GM23338 (cell line): ENCODE measurements at regions not wholly inside any gene's neighbourhood (a gene's known extent, or its start where the extent isn't known, plus 50 kb on each side); places are given as distances from the start of the nearest gene placed in this dataset.

Source experiments
- ATAC-seq: fragments of 200-7000 bp; cut with Tn5 transposase; 3 replicates; pipeline ENCODE4 v1.9.1; 2020
- DNase-seq: peaks from one replicate; pipeline ENCODE4 v3.0.0-alpha.2; 2015; ENCODE audit warnings: low spot score
- H2AFZ ChIP-seq: fragments of 200-600 bp; sonication (generic); 2 replicates; pipeline ENCODE4 v1.8.0; 2016; ENCODE audit warnings: antibody characterized with exemption, mild to moderate bottlenecking, moderate library complexity
- H3F3A ChIP-seq: fragments of 200-600 bp; sonication (generic); replicated peaks from 2 replicates; pipeline ENCODE4 v1.8.0; 2017; ENCODE audit warnings: antibody characterized with exemption, mixed run types, low read depth
- H3K27ac ChIP-seq: fragments of 200-600 bp; sonication (generic); 2 replicates; pipeline ENCODE4 v1.6.1; 2016; ENCODE audit warnings: low read depth
- H3K27me3 ChIP-seq: fragments of 200-600 bp; sonication (generic); 2 replicates; pipeline ENCODE4 v1.8.0; 2016; ENCODE audit warnings: mild to moderate bottlenecking, mixed run types, moderate library complexity; ENCODE audit not compliant: insufficient read depth
- H3K36me3 ChIP-seq: fragments of 200-600 bp; sonication (generic); 2 replicates; pipeline ENCODE4 v1.8.0; 2016; ENCODE audit warnings: mild to moderate bottlenecking; ENCODE audit not compliant: insufficient read depth
- H3K4me1 ChIP-seq: fragments of 200-600 bp; sonication (generic); 2 replicates; pipeline ENCODE4 v1.8.0; 2016; ENCODE audit warnings: mild to moderate bottlenecking, moderate library complexity; ENCODE audit not compliant: insufficient read depth
- H3K4me2 ChIP-seq: fragments of 200-600 bp; sonication (generic); 2 replicates; pipeline ENCODE4 v1.7.1; 2017; ENCODE audit warnings: mixed run types
- H3K4me3 ChIP-seq: fragments of 200-600 bp; sonication (generic); 2 replicates; pipeline ENCODE4 v1.6.1; 2016; ENCODE audit warnings: mixed run types
- H3K79me2 ChIP-seq: fragments of 200-600 bp; sonication (generic); replicated peaks from 2 replicates; pipeline ENCODE4 v1.8.0; 2017; ENCODE audit warnings: mild to moderate bottlenecking; ENCODE audit not compliant: insufficient read depth
- H3K9me2 ChIP-seq: fragments of 200-600 bp; sonication (generic); 2 replicates; pipeline ENCODE4 v1.8.0; 2017; ENCODE audit not compliant: insufficient read depth
- H4K20me1 ChIP-seq: fragments of 200-600 bp; sonication (generic); replicated peaks from 2 replicates; pipeline ENCODE4 v1.8.0; 2017; ENCODE audit warnings: mild to moderate bottlenecking; ENCODE audit not compliant: insufficient read depth
- H3K27ac Mint-ChIP-seq: 2 replicates; pipeline ENCODE4 v1.8.0; 2020; ENCODE audit warnings: inconsistent platforms, mild to moderate bottlenecking, moderate library complexity, mixed read lengths
- H3K27me3 Mint-ChIP-seq: 3 replicates; pipeline ENCODE4 v1.8.0; 2022; ENCODE audit warnings: low read depth, mild to moderate bottlenecking, moderate library complexity, mixed read lengths, inconsistent platforms; ENCODE audit not compliant: insufficient read depth, poor library complexity
- H3K36me3 Mint-ChIP-seq: 3 replicates; pipeline ENCODE4 v1.8.0; 2021; ENCODE audit warnings: low read depth, mild to moderate bottlenecking, inconsistent platforms, moderate library complexity, mixed read lengths
- H3K4me1 Mint-ChIP-seq: 3 replicates; pipeline ENCODE4 v1.8.0; 2020; ENCODE audit warnings: mild to moderate bottlenecking, inconsistent platforms, mixed read lengths
- H3K4me3 Mint-ChIP-seq: 3 replicates; pipeline ENCODE4 v1.8.0; 2021; ENCODE audit warnings: moderate library complexity, mild to moderate bottlenecking, inconsistent platforms, mixed read lengths
- H3K9me3 Mint-ChIP-seq: 3 replicates; pipeline ENCODE4 v1.8.0; 2020; ENCODE audit warnings: moderate library complexity, mild to moderate bottlenecking, inconsistent platforms, mixed read lengths
- CREB1 ChIP-seq: fragments of 250-450 bp; sonication (Bioruptor Pico); IDR thresholded peaks from 2 replicates; pipeline ENCODE4 v1.5.0; 2020; ENCODE audit warnings: low read depth, mild to moderate bottlenecking, moderate library complexity
- EZH2 ChIP-seq: fragments of 200-600 bp; sonication (generic); IDR thresholded peaks from one replicate; pipeline ENCODE4 v1.8.0; 2017; ENCODE audit warnings: antibody characterized with exemption, mild to moderate bottlenecking, low read depth; ENCODE audit not compliant: unreplicated experiment
- EZH2phosphoT487 ChIP-seq: fragments of 200-600 bp; sonication (generic); IDR thresholded peaks from one replicate; pipeline ENCODE4 v1.8.1; 2018; ENCODE audit warnings: antibody characterized with exemption; ENCODE audit not compliant: unreplicated experiment
- NANOG ChIP-seq: IDR thresholded peaks from 2 replicates; pipeline ENCODE4 v1.6.1; 2016; ENCODE audit warnings: antibody characterized with exemption, borderline replicate concordance
- POLR2AphosphoS5 ChIP-seq: IDR thresholded peaks from 2 replicates; pipeline ENCODE4 v1.6.1; 2016; ENCODE audit warnings: antibody characterized with exemption, low read depth
- STAT1 ChIP-seq: IDR thresholded peaks from one replicate; pipeline ENCODE4 v1.6.1; 2016; ENCODE audit warnings: antibody characterized with exemption; ENCODE audit not compliant: unreplicated experiment
- ZNF331 ChIP-seq: fragments of 250-450 bp; sonication (Bioruptor Pico); IDR thresholded peaks from 2 replicates; pipeline ENCODE4 v1.5.0; 2020; ENCODE audit warnings: low read depth, mild to moderate bottlenecking, moderate library complexity
- TF ChIP-seq, protein P1 (sequence below): fragments of 250-450 bp; sonication (Bioruptor Pico); IDR thresholded peaks from 2 replicates; pipeline ENCODE4 v1.5.0; 2020; ENCODE audit warnings: mild to moderate bottlenecking, moderate library complexity

DNA sequence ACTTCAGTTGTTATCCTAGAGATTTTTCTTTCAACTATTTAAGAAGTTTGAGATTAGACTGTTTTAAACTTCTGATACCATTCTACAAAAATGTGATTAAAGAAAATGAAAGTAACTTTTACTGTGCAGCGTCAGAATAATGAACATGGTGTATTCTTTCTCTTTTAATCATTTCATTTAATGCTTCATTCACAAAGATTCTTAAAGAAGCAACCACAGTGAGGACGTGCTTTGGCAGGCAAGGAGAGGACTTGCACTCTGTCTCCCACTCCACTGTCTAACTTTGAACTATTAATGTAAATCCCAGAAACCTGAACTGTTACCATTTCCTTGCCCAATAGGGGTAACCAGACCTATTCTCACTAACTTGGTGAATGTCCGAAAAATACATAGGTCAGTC is 137.0 kb downstream of the KCNRG start (continued):
- TF ChIP-seq, protein P1, sequence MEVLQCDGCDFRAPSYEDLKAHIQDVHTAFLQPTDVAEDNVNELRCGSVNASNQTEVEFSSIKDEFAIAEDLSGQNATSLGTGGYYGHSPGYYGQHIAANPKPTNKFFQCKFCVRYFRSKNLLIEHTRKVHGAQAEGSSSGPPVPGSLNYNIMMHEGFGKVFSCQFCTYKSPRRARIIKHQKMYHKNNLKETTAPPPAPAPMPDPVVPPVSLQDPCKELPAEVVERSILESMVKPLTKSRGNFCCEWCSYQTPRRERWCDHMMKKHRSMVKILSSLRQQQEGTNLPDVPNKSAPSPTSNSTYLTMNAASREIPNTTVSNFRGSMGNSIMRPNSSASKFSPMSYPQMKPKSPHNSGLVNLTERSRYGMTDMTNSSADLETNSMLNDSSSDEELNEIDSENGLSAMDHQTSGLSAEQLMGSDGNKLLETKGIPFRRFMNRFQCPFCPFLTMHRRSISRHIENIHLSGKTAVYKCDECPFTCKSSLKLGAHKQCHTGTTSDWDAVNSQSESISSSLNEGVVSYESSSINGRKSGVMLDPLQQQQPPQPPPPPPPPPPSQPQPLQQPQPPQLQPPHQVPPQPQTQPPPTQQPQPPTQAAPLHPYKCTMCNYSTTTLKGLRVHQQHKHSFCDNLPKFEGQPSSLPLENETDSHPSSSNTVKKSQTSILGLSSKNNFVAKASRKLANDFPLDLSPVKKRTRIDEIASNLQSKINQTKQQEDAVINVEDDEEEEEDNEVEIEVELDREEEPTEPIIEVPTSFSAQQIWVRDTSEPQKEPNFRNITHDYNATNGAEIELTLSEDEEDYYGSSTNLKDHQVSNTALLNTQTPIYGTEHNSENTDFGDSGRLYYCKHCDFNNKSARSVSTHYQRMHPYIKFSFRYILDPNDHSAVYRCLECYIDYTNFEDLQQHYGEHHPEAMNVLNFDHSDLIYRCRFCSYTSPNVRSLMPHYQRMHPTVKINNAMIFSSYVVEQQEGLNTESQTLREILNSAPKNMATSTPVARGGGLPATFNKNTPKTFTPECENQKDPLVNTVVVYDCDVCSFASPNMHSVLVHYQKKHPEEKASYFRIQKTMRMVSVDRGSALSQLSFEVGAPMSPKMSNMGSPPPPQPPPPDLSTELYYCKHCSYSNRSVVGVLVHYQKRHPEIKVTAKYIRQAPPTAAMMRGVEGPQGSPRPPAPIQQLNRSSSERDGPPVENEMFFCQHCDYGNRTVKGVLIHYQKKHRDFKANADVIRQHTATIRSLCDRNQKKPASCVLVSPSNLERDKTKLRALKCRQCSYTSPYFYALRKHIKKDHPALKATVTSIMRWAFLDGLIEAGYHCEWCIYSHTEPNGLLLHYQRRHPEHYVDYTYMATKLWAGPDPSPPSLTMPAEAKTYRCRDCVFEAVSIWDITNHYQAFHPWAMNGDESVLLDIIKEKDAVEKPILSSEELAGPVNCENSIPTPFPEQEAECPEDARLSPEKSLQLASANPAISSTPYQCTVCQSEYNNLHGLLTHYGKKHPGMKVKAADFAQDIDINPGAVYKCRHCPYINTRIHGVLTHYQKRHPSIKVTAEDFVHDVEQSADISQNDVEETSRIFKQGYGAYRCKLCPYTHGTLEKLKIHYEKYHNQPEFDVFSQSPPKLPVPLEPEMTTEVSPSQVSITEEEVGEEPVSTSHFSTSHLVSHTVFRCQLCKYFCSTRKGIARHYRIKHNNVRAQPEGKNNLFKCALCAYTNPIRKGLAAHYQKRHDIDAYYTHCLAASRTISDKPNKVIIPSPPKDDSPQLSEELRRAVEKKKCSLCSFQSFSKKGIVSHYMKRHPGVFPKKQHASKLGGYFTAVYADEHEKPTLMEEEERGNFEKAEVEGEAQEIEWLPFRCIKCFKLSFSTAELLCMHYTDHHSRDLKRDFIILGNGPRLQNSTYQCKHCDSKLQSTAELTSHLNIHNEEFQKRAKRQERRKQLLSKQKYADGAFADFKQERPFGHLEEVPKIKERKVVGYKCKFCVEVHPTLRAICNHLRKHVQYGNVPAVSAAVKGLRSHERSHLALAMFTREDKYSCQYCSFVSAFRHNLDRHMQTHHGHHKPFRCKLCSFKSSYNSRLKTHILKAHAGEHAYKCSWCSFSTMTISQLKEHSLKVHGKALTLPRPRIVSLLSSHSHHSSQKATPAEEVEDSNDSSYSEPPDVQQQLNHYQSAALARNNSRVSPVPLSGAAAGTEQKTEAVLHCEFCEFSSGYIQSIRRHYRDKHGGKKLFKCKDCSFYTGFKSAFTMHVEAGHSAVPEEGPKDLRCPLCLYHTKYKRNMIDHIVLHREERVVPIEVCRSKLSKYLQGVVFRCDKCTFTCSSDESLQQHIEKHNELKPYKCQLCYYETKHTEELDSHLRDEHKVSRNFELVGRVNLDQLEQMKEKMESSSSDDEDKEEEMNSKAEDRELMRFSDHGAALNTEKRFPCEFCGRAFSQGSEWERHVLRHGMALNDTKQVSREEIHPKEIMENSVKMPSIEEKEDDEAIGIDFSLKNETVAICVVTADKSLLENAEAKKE (CRISPR knock-in tag) = no peak

DNA sequence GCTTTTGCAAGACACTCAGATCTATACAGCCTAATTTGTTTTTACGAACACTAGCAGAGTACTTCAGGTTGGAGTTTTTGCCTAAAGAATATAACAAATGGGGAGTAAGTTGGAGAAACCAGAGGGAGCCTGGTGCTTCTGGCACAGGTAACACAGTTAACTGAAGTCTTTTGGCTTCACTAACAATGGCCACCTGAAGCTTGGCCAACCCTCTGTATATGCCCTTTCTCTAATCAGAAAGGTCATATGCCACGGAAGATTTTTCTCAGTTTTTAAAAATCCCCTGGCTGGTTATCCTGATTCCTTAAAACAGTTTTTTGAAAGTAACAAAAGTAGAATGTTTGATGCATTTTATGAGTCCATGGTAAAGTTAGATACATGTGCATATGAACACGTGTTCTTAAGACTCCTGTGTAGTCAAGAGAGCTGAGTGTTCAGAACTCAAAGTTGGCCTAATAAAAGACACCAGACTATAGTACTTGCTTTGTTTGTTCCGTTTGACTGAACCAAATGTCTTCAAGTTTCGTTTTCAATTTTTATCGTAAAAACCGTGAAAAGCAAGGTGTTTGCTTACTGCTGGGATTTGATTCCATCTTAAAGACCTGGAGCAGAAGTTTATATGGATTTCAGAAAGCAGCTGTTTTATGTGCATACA is 137.5 kb downstream of the KCNRG start:
- no peak overlapping the region for H3K27ac Mint-ChIP-seq
- ATAC-seq = no peak
- H3K4me3 Mint-ChIP-seq = no peak overlapping the region
- no peak overlapping the region for H3K4me2 ChIP-seq
- H2AFZ ChIP-seq = no peak overlapping the region
- H3K27ac ChIP-seq = no peak overlapping the region
- peaks cover 22% of the 10 kb centered on the region for H3K4me1 ChIP-seq
- no peaks in the 10 kb centered on the region for H3K9me3 Mint-ChIP-seq
- no peaks in the 10 kb centered on the region for H3K79me2 ChIP-seq
- no peaks in the 10 kb centered on the region for H3F3A ChIP-seq
- H3K4me3 ChIP-seq = no peak overlapping the region
- peaks cover 27% of the 10 kb centered on the region for H3K4me1 Mint-ChIP-seq
- DNase-seq = no peak
- H3K27me3 Mint-ChIP-seq = no peaks in the 10 kb centered on the region
- H3K36me3 ChIP-seq = no peaks in the 10 kb centered on the region
- H4K20me1 ChIP-seq = no peaks in the 10 kb centered on the region
- no peaks in the 10 kb centered on the region for H3K9me2 ChIP-seq
- H3K36me3 Mint-ChIP-seq = no peaks in the 10 kb centered on the region
- no peaks in the 10 kb centered on the region for H3K27me3 ChIP-seq
- TF ChIP-seq CREB1 (CRISPR knock-in tag) (no peak), EZH2phosphoT487 (no peak), POLR2AphosphoS5 (no peak), ZNF331 (CRISPR knock-in tag) (no peak), NANOG (no peak), STAT1 (no peak), EZH2 (no peak)
- TF ChIP-seq, protein P1 (CRISPR knock-in tag) = no peak
